Esophagus mucosa (tissue), 1 donor: ENCODE measurements at regions not wholly inside any gene's neighbourhood (a gene's known extent, or its start where the extent isn't known, plus 50 kb on each side); places are given as distances from the start of the nearest gene placed in this dataset.
A peak's percentile ranks its signal among the peaks of the same experiment; 100 is the strongest.

Source experiments
- ATAC-seq: fragments of 200-7000 bp; cut with Tn5 transposase; one replicate; pipeline ENCODE4 v1.9.1; 2020
- donor health status: DM: yes; HTN: yes; CAD: no.

DNA sequence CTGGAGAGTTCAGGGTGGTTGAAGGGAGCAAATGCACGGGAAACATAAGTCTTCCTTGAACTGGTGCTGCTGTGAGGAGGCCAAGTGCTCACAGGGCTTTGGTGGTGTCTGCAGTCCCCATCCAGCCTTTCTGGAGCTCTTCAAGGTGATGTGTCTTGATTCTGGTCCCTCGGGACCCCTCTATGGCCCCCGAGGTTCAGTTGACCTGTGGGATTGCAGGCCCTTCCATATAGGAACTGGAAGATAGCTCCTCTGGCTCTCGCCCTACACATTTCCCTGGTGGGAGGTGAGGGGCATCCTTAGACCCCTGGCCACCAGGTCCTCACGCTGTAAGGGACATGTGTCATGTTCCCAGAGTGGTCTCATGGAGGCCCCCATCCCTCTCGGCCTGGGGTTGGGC is 191.8 kb downstream of the GADD45G start:
- ATAC-seq, result no peak

DNA sequence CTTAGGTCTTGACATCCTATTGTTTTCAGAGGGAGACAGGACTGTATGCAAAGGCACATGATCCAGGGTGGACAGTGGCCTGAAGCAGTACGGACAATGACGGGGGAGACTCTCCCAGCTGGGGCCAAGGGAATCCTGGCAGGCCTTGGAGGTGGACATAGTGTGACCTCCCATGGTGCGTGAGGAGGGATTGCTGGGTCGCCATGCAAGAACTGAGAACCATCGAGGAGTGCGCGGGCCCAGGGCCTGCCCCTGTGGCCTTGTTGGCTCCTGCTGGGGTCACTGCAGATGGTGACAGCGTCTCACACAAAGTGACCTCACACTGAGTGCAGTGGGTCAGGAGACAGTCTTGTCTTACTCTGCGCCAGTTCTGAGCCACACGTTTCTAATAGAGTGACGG is 192.4 kb downstream of the GADD45G start:
- ATAC-seq, result peak; percentile 19

DNA sequence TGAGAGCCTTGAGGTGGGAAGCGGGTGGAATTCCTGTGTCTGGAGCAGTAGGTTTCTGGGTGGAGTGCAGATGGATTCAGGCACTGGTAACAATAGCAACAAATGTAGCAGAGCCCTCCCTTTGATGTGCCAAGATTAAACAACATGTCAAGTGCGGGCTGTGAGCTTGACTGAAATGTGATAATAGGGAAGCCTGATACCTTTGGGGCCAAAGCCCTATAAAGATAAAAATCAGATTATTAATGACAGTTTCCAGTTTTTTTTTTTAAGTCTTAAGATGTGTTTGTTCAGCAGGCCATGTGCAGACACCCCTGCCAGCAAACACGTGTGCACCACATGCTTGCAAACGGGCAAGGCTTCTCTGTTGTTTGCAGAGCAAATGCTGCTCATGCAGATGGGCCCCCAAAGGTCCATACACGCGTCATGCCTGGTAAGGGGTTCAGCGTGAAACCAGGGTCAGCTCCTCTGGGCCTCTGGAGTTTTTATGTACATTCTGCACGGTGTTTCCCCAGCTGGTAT is 193.2 kb downstream of the GADD45G start:
- no peak for ATAC-seq

DNA sequence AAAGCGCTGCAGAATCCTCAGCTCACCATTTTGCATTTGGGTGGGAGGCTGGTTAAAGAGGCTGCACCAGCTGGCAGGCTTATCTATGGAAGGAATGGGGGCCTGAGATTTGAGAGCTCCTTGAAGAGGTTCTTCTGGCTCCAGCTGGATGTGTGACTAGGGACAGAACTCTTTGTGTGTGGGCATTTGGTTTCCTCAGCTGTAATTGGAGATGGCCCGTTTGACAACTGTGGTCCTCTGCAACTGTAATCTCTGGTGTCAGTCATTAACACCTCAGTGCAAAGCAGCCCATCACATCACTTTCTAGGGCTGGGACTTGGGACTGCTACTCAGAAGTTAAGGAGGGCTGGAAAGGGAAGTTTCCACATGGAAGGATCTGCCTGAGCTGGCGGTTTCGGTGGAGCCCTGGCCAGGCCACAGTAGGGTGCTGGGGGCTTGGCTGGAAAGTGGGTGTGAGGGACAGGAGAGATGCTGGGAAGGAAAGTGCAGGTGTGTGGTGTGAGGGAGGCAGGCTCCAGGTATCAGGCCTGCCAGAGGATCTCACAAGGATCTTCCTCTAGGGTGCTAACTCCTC is 193.8 kb downstream of the GADD45G start:
- no peak for ATAC-seq

DNA sequence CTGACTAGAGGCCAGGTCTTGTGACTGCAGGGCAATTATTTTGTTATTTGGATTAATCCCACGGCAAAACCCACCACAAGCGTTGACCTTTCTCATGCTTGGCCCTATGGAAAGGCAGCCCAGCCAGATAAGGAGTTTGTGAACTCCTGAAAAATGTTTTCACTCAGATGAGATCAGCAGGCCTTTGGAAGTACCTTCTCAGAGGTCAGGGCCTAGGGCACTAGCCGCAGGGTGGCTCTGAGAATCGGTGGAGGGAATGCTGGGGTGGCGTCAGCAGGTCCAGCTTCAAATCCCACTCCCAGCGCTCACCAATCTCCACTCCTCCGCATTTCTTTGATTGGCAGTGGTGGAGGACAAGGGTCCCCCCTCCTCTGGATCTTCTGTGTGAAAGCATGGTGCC is 194.4 kb downstream of the GADD45G start:
- ATAC-seq, result no peak

DNA sequence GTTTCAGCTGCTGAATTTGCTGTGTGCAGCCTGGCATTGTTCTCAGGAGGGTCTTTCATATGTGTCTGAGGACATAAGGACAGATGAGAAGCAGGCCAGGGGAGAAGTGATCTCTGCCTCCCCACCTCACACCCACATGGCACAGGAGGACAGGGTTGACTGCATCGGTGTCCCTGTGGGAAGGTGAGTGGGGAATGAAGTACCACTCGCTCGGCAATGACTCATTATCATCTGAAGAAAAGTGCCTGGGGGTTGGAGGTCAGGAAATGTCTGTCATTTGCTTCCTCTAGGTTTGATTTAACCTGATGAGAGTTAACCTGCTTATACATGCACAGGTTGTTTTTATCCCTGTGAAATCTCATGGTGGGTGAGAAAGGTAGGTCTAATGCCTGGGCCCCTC is 195.0 kb downstream of the GADD45G start:
- no peak for ATAC-seq

DNA sequence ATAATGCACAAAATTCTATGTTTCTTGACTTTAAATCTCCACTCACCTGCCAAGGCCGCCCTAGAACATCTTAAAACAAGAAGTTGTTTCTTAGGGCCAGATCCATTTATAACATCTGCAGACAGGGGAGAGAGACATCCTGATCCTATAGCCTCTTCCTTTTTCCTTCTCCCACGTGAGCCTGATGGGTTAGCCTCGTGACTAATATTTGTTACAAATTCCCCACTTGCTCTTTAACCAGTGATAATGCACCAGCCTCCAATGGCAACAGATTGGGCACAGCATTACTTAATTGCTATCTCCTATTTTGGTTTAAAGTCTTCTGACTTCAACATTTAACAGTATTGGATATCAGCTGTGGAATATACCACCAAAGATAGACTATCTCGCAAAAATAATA is 196.5 kb downstream of the GADD45G start:
- no peak for ATAC-seq

DNA sequence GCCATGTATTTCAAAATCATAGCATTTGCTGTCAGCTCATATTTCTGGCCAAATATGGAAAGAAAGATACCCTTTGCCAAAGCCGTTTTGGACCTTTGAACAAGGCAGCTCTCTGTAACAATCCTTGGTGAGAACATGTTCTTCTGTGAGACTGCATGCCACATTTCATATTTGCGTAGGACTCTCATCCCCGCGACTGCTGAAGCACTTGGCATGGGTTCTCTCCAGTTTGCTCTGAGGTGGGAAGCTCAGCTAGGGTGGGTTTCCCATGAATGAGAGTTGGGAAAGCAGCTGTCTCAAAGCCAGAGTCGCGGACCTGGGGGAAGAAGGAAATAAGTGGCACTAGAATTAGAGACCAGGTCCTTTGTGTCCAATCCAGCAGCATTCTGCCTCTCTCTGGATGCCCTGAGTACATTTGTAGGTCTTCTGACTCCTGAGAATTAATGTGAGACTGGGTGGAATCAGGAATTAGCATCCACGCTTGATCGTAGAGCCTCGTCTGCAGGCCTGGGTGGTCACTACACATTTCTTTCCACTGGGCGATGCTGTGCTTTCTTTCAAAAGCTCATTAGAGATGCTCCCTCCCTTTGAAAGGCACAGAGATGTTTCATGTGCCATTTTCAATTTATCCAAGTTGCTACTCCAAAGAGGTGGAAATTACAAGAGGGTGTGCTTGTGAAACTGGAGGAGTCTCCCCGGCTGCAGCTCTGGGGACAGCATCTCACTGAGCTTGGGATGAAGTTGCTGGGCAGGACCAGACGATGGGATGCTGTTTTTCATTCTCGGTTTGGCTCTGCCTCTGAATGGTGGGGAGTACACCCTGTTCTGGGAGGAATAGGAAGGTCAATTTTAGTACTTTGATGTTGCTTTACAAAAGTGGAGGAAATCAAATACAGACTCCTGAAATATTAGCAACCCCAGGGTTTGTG is 197.2 kb downstream of the GADD45G start:
- ATAC-seq, result no peak

DNA sequence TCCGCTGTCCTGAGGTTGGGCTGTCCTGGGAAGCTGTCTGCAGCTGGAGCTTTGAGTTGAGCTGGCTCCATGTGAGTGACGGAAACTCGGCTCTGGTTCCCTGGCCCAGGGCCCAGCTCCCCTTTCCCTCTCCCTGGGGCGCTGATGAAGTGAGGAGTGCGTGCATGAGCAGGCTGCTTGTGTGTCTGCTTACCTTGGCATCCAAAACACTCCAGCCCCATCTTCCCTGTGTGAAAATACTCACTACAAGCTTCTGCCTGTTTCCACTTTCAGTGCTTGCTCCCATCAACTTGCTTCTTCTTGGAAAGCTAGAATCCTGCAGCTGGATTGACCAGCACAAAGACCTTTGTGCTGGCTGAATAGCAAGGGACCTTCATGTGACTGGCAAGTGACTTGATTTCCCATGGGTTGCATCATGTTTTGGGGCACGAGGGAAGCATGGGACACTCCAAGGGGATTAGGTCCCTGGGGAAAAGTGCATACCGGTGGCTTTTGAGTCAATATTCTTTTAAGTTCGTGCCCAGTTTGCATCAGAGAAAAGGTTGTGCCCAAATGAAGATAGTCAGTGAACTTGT is 198.1 kb downstream of the GADD45G start:
- no peak for ATAC-seq

DNA sequence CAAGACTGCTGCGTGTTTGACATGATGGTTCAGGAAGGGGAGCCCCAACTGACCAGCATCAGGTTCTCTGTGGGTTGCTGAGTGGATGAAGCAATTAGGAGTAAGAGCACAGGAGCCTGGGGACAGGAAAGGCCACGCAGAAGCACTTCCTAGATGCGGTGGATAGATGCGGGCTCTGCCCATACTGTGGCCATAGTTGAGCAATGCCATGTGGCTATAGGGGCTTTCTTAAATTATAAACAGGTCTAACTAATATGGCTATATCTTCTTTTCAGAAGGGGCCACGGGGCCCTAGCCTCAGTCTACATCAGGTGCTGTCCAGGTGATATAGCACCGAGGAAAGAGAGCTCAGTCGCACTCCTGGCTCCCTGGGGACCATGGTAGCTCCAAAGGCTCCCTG is 198.6 kb downstream of the GADD45G start:
- no peak for ATAC-seq

DNA sequence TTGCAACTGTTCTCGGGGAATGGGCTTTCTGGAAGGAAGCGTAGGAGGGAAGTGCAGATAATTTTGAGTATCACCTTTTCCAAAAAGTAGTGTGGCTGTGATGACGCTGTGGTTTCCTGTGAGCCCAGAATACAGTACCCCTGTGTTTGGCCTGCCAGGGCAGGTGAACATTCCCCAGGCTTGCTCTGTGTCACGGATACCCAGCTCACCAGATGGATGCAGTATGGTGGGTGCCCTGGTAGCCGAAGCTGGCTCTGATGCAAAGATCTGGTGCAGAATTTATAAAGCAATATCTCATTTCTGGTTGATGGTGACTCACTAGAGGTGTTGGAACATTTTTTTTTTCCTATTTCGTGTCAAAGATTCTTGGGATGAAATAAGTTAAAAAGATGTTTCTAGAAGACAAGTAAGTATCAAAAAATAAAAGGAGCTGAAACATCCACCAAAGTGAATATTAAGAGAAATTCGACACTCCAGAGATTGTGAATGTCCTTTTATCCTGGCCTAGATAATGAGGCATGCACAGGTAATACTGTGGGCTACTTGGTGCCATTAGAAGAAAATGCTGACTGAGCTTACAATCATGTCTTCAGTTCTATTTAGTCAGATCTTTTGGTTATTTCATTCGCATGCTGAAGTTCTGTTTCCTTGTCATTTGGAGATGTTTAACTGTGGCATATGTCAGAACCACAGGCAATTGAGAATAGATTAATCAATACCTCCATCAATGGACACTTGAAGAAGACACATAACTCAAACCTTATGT is 200.1 kb downstream of the GADD45G start:
- ATAC-seq, result no peak

DNA sequence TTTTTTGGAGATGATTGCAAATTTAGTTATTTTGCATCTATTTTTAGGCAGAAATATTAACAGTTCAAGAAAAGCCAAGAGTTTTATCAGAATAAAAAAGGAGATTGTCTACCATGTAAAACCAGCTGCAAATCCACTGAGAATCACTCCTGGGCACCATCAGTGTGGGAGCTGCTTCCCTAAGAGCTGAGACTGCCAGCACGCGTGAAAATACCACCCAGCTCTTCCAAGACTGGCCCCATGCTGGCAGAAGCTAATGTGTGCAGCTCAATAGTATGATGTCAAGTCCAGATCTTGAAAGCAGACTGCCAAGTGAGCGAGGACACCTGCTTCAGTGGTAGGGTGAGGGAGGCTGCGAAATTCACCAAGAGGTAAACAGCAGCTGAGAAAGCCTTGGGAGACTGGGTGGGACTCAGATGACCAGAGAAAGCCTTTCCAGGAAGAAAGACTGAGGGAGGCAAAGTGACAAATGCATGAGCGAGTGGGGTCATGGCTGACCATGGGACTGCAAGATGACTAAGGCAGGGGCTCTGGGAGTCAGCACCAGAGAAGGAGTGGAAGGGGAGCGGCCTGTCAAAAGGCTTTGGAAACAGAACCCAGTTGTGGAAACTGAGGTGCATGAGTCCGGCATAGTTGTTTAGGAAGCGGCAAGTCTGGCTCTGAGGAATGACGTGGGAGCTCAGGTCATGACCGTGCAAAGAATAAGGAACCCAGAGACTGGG is 200.9 kb downstream of the GADD45G start:
- no peak for ATAC-seq

DNA sequence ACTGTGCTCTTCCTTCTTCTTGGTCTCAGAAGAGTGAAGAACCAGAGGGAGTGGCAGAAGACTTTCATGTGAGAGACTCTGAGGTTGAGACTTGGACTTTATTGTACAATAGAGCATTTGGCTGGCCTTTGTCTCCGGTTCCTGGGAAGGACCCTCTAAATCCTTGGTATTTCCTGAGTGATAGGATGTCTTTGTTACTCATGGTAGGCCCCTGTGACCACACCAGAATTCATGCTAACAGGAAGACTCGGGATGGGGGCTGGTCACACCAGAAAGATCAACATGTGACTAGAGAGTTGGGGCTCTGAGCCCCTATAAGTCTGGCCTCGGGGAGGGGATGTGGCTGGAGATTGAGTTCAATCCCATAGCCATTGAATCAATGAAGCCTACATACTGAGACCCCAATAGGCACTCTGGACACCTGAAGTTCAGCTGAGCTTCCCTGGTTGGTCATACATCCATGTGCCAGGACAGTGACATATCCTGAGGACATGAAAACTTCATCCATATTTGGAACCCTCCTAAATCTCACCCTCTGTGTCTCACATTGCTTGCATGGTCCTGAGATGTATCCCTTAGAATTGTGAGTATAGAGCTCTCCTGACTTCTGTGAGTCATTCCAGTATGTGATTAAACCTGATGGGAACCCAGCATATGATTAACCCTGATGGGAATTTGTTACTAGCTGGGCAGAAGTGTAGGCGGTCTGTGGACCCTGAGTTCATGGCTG is 201.7 kb downstream of the GADD45G start:
- no peak for ATAC-seq

DNA sequence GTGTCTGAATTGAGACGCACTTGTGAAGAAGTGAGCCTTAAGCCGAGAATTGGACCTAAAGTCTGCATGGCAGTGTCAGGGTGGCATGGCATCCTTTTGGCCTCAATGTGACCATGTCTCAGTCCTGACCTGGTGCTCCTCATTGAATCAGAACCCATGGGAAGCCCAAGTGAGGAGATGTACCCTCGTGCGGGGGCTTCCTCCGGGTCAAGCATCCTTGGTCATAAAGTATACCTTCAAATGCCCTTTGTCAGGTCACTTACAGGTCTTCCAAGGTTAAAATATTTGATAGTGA is 202.2 kb downstream of the GADD45G start:
- no peak for ATAC-seq

DNA sequence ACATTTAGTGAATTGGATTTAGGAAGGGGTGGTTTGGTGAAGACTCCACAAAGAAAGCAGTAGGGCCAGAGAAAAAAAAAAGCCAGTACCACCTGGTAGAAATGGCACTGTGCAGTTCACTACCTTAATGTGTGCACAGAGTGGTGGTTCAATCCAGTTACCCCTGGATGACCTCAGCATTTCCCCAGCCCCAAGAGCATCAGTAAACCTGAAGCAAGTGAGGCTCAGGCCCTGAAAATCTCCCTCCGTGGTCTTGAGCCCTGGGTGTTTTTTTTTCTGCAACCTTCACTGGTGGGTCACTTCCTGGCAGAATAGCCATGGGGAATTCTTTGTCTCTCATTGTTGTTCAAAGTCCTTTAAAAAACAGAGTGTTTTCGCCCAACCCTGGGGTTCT is 202.9 kb downstream of the GADD45G start:
- no peak for ATAC-seq

DNA sequence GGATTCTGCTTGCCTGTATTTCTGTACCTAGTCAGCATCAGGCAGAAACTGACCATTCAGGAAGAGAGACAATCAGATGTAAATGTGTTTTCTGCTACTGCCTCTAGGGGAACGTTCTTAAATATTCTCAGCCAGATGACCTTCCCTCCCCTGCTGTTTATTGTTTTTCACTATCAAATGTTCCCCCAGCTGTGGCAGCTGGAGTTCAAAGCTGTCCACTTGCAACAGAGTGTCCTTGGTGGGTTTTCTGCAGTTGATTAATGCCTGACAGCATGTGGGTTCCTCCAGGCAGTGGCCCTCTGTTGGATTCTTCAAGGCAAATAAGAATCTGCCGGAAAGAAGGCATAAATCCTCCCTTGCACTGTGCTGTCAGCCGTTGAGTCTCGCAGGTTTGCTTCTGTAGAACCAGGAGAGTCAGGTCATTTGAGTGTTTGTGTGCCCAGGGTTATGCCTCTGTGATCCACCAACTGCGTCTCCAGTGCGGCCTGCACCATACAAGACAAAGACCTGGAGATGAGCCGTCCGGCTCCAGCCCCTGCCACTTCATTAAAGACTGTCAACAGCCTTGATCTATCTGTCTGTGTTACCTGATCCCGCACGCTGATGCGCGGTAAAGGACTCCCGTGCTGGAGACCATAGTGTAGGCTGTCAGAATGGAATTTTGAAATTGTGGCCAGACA is 203.4 kb downstream of the GADD45G start:
- no peak for ATAC-seq

DNA sequence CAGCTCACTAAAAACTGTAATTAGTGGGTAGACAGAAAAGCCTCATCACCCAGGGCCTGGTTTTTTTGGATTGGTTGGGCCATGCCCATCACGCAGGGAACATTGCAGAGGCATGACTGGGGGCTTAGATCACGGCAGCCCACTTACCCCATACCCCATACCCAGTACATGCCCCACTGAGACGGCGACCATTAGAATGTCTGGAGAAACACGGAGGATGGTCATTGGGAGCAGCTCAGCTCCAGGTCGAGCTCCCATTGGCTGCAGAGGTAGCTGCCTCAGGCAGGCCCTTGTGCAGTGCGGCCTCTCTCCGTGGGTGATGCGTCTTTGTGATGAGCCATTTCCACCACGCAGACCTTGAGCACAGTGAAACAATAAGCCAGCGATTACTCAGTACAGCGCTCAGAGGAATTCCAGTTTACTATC is 204.0 kb downstream of the GADD45G start:
- ATAC-seq, result no peak

DNA sequence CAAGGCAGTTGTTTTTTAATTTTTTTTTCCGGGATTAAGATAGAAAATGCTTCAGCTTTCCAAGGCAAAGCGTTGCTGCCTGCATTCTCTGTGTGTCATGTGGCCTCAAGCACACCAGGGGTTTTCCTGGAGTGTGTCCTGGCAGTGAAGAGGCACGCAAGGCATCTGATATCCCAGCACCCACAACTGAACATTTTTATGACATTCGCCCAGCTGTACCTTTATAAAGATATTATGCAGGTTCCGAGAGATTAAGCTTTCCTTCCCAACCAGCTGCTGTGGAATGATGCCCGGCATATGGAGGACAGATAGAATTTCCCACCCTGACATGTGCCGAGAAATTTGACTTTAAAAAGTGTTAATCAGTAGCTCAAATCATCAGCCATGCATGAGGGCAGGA is 205.6 kb downstream of the GADD45G start:
- no peak for ATAC-seq

DNA sequence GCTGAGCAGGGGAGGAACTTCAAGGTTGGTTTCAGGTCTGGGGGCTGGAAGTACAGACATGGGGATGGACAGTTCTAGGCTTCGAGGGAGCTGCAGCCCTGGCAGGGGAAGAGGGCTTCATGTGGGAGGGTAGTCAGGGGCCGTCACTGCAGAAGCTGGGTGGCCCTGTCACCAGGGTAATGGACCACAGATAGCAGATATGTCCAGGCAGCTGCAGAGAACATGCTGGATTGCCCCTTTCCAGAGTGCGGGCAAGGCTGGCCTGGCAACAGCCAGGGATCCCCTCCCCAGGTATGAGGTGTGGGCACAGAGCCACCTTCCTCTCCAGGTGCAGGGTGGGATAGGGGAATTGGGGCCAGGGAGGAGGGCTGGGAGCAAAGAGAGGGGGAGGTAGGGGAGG is 206.5 kb downstream of the GADD45G start:
- no peak for ATAC-seq

DNA sequence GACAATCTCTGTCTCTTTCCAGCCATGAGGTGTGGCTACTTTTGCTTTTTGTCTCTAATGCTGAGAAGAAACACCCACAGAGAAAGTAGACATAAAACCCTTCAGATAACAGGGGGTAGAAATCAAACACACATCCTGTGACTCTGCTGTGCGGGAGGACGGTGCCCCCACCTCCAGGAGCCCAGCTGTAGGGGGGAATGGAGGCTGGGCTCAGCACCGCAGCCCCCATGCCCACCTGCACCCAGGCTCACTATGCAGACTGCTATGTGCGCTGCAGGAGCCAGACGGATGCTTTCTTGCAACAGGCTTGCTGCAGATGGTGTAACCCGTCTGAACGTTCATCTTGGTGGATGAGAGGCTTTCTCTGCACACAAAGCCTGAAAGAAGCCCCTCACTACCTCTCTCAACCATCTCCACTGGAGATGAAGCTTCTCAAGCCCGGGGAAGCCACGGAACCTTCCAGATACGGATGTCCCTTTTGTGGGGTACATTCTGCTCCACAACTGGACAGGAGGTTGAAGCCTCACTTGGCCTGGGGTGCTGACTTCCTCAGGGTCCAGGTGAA is 207.2 kb downstream of the GADD45G start:
- no peak for ATAC-seq
